Activated T-helper 1 cell treated with anti-CD3 and anti-CD28 coated beads, Interleukin-2, amount 50 U/mL, for 16 hours (primary cell): ENCODE measurements at regions not wholly inside any gene's neighbourhood (a gene's known extent, or its start where the extent isn't known, plus 50 kb on each side); places are given as distances from the start of the nearest gene placed in this dataset.

Experiments
- DNase-seq, 2 donors: peaks; one replicate each; pipeline ENCODE4 v3.0.0-alpha.2; 2020; ENCODE audit warnings: low read depth in 1 of 2, low spot score in 1 of 2

DNA sequence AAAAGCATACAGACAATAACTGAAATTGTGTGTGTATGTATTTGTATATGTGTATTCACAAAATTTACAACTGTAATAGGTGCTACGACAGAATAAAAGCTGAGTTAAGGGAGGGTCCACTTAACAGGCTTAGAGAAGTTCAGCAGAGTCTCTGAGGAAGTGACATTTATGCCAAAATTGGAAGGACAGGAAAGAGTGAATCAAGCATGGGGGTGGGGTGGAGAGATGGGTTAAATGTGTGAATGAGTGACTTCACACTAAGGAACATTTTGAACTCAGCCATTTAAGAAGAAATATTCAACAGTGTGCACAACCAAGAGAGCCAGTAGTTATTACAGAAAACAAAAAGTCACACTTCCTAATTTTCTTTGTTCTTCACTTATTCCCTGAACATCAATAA is 53.8 kb upstream of the RGS1 start:
- no peak for DNase-seq

DNA sequence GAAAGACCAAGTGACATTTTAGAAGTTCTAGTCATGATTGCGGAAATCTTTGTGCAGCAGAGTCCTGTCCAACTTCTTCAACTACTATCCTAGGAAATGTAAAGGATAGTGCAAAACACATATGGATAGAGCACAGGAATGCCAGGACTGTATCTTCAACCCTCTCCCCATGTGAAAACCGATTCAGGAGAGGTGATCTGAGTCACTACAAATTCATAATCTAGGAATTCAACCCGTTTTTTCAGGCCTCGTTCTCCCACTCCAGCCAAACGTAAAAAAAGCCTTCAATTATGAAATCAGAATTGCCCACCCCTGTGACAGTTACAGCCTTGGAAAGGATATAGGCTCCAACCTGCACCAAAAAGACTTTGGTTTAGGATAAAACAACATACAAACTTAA is 52.9 kb upstream of the RGS1 start:
- DNase-seq: no peak

DNA sequence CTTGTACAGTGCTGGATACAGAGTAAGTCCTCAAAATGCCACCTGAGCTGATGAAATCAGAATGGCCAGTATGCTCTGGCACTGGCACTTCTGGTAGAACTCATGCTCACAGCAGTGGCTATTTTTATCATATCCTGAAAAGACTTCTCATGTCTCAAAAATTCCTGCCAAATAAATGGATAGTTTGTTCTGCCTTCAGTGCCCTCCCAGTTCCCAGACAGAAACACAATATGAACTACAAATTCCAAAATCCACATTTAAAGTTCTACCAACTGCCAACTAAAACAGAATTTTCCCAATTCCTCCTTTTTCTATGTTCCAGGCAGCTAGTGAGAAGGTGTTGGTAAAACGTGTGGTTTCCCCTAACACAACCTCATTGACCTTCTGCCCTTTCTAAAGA is 51.4 kb upstream of the RGS1 start:
- DNase-seq: no peak
